Liver (tissue), 8 donors: ENCODE measurements at regions not wholly inside any gene's neighbourhood (a gene's known extent, or its start where the extent isn't known, plus 50 kb on each side); places are given as distances from the start of the nearest gene placed in this dataset.

ENCODE experiments used
- DNase-seq: peaks from one replicate; pipeline ENCODE4 v3.0.0-alpha.2; 2017; ENCODE audit warnings: low spot score
- H3K27ac ChIP-seq, 2 donors: one replicate each; pipeline ENCODE4 v1.7.0; 2013; ENCODE audit warnings: inconsistent platforms in 2 of 2, low read length in 2 of 2, control low read depth in 1 of 2, low read depth in 1 of 2, mild to moderate bottlenecking in 1 of 2
- H3K27me3 ChIP-seq, 4 donors: one replicate each; pipeline versions ENCODE4 v1.6.1 to v1.7.0; 2013; ENCODE audit warnings: low read length in 3 of 4, inconsistent platforms in 1 of 4, mild to moderate bottlenecking in 1 of 4, moderate library complexity in 1 of 4; ENCODE audit not compliant: control insufficient read depth in 4 of 4, insufficient read depth in 4 of 4
- H3K36me3 ChIP-seq, 4 donors: one replicate each; pipeline versions ENCODE4 v1.6.1 to v1.7.0; 2013; ENCODE audit warnings: low read length in 3 of 4, mild to moderate bottlenecking in 3 of 4, low read depth in 1 of 4, moderate library complexity in 1 of 4; ENCODE audit not compliant: control insufficient read depth in 4 of 4, insufficient read depth in 3 of 4
- H3K4me1 ChIP-seq, 4 donors: one replicate each; pipeline versions ENCODE4 v1.6.1 to v1.7.0; 2013; ENCODE audit warnings: low read length in 3 of 4, mild to moderate bottlenecking in 3 of 4, moderate library complexity in 1 of 4; ENCODE audit not compliant: control insufficient read depth in 4 of 4, insufficient read depth in 4 of 4
- H3K4me3 ChIP-seq, 3 donors: one replicate each; pipeline versions ENCODE4 v1.6.1 to v1.7.0; 2013; ENCODE audit warnings: low read length in 3 of 3, control low read depth in 1 of 3, low read depth in 1 of 3, mild to moderate bottlenecking in 1 of 3
- H3K9ac ChIP-seq, 2 donors: one replicate each; pipeline ENCODE4 v1.7.0; 2013; ENCODE audit warnings: low read length in 2 of 2, mild to moderate bottlenecking in 2 of 2, moderate library complexity in 2 of 2, control low read depth in 1 of 2, low read depth in 1 of 2
- H3K9me3 ChIP-seq, 4 donors: one replicate each; pipeline versions ENCODE4 v1.6.1 to v1.7.0; 2013; ENCODE audit warnings: low read length in 3 of 4; ENCODE audit not compliant: control insufficient read depth in 4 of 4
- CTCF ChIP-seq: fragments of 150-350 bp; IDR thresholded peaks from 2 replicates; pipeline ENCODE4 v1.5.1; 2017; ENCODE audit warnings: improper control_type of control experiment, low read depth, low read length; ENCODE audit not compliant: missing input control
- FOXA1 ChIP-seq: IDR thresholded peaks from 2 replicates; pipeline ENCODE4 v1.6.1; 2016; ENCODE audit warnings: antibody characterized with exemption
- FOXA2 ChIP-seq: IDR thresholded peaks from 2 replicates; pipeline ENCODE4 v1.6.1; 2016; ENCODE audit warnings: antibody characterized with exemption
- GABPA ChIP-seq, 2 donors: IDR thresholded peaks in 1 of 2; conservative IDR thresholded peaks in 1 of 2; 2 replicates each; pipeline ENCODE4 v1.6.1; 2016; ENCODE audit warnings: antibody characterized with exemption in 2 of 2, mild to moderate bottlenecking in 1 of 2, moderate library complexity in 1 of 2
- HNF4A ChIP-seq, 2 donors: conservative IDR thresholded peaks; 2 replicates each; pipeline ENCODE4 v1.6.1; 2016; ENCODE audit warnings: antibody characterized with exemption in 2 of 2, mild to moderate bottlenecking in 2 of 2
- HNF4G ChIP-seq: IDR thresholded peaks from 2 replicates; pipeline ENCODE4 v1.6.1; 2016; ENCODE audit warnings: antibody characterized with exemption
- JUND ChIP-seq, 2 donors: IDR thresholded peaks; 2 replicates each; pipeline ENCODE4 v1.6.1; 2016; ENCODE audit warnings: antibody characterized with exemption in 2 of 2
- MAX ChIP-seq: IDR thresholded peaks from 2 replicates; pipeline ENCODE4 v1.6.1; 2016; ENCODE audit warnings: antibody characterized with exemption
- NR2F2 ChIP-seq: IDR thresholded peaks from 2 replicates; pipeline ENCODE4 v1.6.1; 2016; ENCODE audit warnings: antibody characterized with exemption
- RAD21 ChIP-seq, 2 donors: IDR thresholded peaks; 2 replicates each; pipeline ENCODE4 v1.6.1; 2016; ENCODE audit warnings: antibody characterized with exemption in 2 of 2, mild to moderate bottlenecking in 2 of 2
- RXRA ChIP-seq, 2 donors: IDR thresholded peaks; 2 replicates each; pipeline ENCODE4 v1.6.1; 2017 to 2018; ENCODE audit warnings: antibody characterized with exemption in 2 of 2, mild to moderate bottlenecking in 1 of 2
- SP1 ChIP-seq: IDR thresholded peaks from 2 replicates; pipeline ENCODE4 v1.6.1; 2018; ENCODE audit warnings: antibody characterized with exemption, mild to moderate bottlenecking
- TAF1 ChIP-seq: conservative IDR thresholded peaks from 2 replicates; pipeline ENCODE4 v1.6.1; 2016; ENCODE audit warnings: antibody characterized with exemption, mild to moderate bottlenecking
- YY1 ChIP-seq: IDR thresholded peaks from 2 replicates; pipeline ENCODE4 v1.6.1; 2016; ENCODE audit warnings: antibody characterized with exemption, mild to moderate bottlenecking
- ZBTB33 ChIP-seq: IDR thresholded peaks from 2 replicates; pipeline ENCODE4 v1.6.1; 2016; ENCODE audit warnings: antibody characterized with exemption
- WGBS: extraction: QIAGEN DNeasy Blood & Tissue Kit; methylation state at CpG from one replicate; pipeline ENCODE4 v1.1.7; 2013; 5-methylcytosine and 5-hydroxymethylcytosine counted together
- TF ChIP-seq, protein P1 (sequence below): IDR thresholded peaks from 2 replicates; pipeline ENCODE4 v1.6.1; 2016; ENCODE audit warnings: antibody characterized with exemption
- donor health status: healthy.
- donor health status: healthy.
- donor health status: healthy.
- donor health status: healthy.
- donor health status: healthy.

DNA sequence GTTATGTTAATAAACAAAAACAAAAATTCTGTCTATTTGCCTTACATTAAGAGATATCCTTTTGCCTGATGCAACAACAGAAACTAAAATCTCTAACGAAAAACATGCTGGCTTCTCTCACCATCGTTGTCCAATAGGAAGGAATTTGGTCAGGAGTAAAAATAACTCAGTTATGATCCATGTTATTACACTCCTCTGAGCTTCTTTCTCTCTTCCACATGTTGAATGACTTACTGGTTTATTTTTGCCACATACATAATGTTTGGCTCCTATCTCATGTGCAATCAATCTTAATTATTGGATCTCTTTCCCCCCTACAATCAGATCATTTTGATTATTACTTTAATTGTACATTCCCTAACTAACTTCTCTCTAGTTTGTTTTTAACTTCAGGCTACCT lies 688.4 kb downstream of the USP25 start:
- no peak for TF ChIP-seq NR2F2
- TF ChIP-seq YY1, result no peak
- TF ChIP-seq RXRA (IDR thresholded peaks at IDR 0.05), result no peak
- TF ChIP-seq FOXA2, result no peak
- no peak overlapping the region for H3K4me3 ChIP-seq
- H3K27ac ChIP-seq, result peak overlapping the region; percentile 89 to 95
- DNase-seq, result no peak
- 44% methylated on average over 2 of the region's 2 CpGs for WGBS
- H3K9me3 ChIP-seq, result no peaks in the 10 kb centered on the region
- peaks cover 0 to 14% (median under 1%) of the 10 kb centered on the region in 4 donors for H3K4me1 ChIP-seq
- no peaks in the 10 kb centered on the region for H3K27me3 ChIP-seq
- no peaks in the 10 kb centered on the region for H3K36me3 ChIP-seq
- H3K9ac ChIP-seq, result no peak overlapping the region

- no peak overlapping the region for H3K4me3 ChIP-seq
- no peaks in the 10 kb centered on the region for H3K36me3 ChIP-seq
- DNase-seq, result no peak
- H3K9ac ChIP-seq, result peak overlapping the region in 1 of 2 donors; percentile 99
- WGBS, result 78% methylated on average over 5 of the region's 5 CpGs
- peak overlapping the region; percentile 89 to 95 for H3K27ac ChIP-seq
- no peaks in the 10 kb centered on the region for H3K9me3 ChIP-seq
- no peaks in the 10 kb centered on the region for H3K27me3 ChIP-seq
- H3K4me1 ChIP-seq, result peaks cover 0 to 14% (median under 1%) of the 10 kb centered on the region in 4 donors
- no peak for TF ChIP-seq ZBTB33
- no peak for TF ChIP-seq SP1
- no peak for TF ChIP-seq RXRA (IDR thresholded peaks at IDR 0.05)
- TF ChIP-seq YY1, result no peak
- TF ChIP-seq, protein P1, sequence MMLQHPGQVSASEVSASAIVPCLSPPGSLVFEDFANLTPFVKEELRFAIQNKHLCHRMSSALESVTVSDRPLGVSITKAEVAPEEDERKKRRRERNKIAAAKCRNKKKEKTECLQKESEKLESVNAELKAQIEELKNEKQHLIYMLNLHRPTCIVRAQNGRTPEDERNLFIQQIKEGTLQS, result no peak
- no peak for TF ChIP-seq HNF4A (conservative IDR thresholded peaks at IDR 0.05)
- no peak for TF ChIP-seq FOXA2
- TF ChIP-seq HNF4G, result no peak
- no peak for TF ChIP-seq NR2F2
- no peak for TF ChIP-seq RAD21 (IDR thresholded peaks at IDR 0.05)
- TF ChIP-seq MAX, result no peak
- no peak for TF ChIP-seq FOXA1
- TF ChIP-seq GABPA (IDR thresholded peaks at IDR 0.05 in 1 of 2, conservative IDR thresholded peaks at IDR 0.05 in 1 of 2), result no peak
Observed at GRCh38 chr21:16418642-16419041, 688.9 kb downstream of the USP25 start.

- Histone ChIP-seq H3K4me3 (peak overlapping the region; percentile 53 to 79 (median 62)), H3K27ac (peak overlapping the region; percentile 89 to 95), H3K27me3 (no peaks in the 10 kb centered on the region), H3K4me1 (peaks cover 0 to 20% (median 2%) of the 10 kb centered on the region in 4 donors), H3K9me3 (no peaks in the 10 kb centered on the region), H3K36me3 (no peaks in the 10 kb centered on the region), H3K9ac (peak overlapping the region; percentile 83 to 99)
- no peak for DNase-seq
- 13% methylated on average over 14 of the region's 14 CpGs for WGBS
- TF ChIP-seq RXRA (IDR thresholded peaks at IDR 0.05) (peak; percentile 70 to 78), RAD21 (IDR thresholded peaks at IDR 0.05) (peak; percentile 56 to 58), FOXA1 (no peak), YY1 (peak; percentile 90), CTCF (no peak), NR2F2 (peak; percentile 70), JUND (IDR thresholded peaks at IDR 0.05) (no peak), HNF4G (no peak), FOXA2 (no peak), MAX (peak; percentile 50), HNF4A (conservative IDR thresholded peaks at IDR 0.05) (peak; percentile 55 to 64), ZBTB33 (peak; percentile 58), TAF1 (peak; percentile 86), GABPA (IDR thresholded peaks at IDR 0.05 in 1 of 2, conservative IDR thresholded peaks at IDR 0.05 in 1 of 2) (peak in 1 of 2 donors; percentile 42)
- TF ChIP-seq, protein P1, result no peak
Observed at GRCh38 chr21:16419188-16419921, 689.6 kb downstream of the USP25 start.
